ENCODE measurements at regions not wholly inside any gene's neighbourhood (a gene's known extent, or its start where the extent isn't known, plus 50 kb on each side); places are given as distances from the start of the nearest gene placed in this dataset.

DNA sequence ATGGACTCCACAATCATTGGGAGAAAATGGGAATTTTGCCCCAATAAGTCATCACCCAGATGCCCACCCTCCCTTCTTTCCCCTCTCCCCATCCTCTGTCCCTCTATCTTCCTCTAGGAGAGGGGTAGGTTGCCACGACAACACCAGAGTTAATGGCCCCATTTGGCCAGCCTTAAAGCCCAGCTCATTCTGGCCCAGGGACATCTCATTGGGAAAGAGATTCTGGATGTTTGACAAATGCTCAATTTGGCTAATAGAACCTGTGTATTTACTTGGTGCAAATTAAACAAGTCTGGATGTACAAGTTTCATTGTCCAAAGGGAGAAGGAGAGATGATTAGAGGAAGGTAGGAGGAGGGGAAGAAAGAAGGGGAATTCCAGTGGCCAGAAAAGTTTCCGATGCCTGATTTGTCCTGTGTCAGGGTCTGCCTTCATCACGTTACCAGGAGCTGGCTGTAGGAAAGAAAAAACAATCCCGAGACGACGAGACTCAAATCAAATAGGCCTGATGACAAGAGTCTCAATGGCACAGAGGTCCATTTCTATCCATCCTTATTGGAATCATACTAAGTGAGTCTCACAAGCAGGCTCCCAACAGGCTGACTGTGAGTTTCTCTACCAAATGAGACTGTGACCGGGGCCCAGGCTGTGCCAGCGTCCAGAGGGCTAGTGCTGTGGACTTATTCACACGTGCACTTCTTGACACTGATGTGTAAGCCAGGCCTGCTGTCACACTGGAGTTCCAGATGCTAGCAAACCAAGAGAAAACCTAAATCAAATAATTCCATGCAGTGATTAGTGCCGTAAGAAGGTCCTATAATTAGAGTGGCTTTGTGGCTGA is 265.2 kb upstream of the APCDD1 start:
- ChIA-PET POLR2A (no interaction called here), CTCF (no interaction called here)
- DNase-seq: no peak
- Mint-ChIP-seq H3K4me3 (no peak overlapping the region), H3K27ac (no peak overlapping the region), H3K36me3 (ENCODE audit: low read depth) (no peaks in the 10 kb centered on the region), H3K4me1 (no peaks in the 10 kb centered on the region), H3K27me3 (peaks cover 4% of the 10 kb centered on the region), H3K9me3 (peaks cover 2% of the 10 kb centered on the region)

DNA sequence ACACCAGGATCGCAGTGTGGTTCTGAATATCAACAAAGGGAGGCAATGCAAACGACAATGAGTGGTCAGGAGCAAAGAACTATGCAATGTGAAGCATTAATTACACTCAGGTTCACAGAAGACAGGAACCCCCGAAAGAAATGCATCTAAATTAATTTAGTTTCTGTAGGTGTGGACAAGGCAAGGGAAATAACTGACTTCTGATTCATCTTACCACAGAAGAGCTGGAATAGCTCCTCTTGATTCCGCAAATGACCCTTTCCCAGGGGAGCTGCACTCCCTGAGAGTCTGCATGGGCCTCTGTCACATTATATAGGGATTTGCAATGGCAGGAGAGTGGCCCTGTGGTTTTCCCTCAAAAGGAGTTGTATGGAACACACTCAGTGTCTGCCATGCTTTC is 263.9 kb upstream of the APCDD1 start:
- H3K4me1 Mint-ChIP-seq: no peaks in the 10 kb centered on the region
- no peak for DNase-seq
- H3K4me3 Mint-ChIP-seq: no peak overlapping the region
- peaks cover 2% of the 10 kb centered on the region for H3K9me3 Mint-ChIP-seq
- CTCF ChIA-PET: no interaction called here
- POLR2A ChIA-PET: no interaction called here
- H3K27ac Mint-ChIP-seq: no peak overlapping the region
- no peaks in the 10 kb centered on the region for H3K36me3 Mint-ChIP-seq (ENCODE audit: low read depth)
- peaks cover 2% of the 10 kb centered on the region for H3K27me3 Mint-ChIP-seq

DNA sequence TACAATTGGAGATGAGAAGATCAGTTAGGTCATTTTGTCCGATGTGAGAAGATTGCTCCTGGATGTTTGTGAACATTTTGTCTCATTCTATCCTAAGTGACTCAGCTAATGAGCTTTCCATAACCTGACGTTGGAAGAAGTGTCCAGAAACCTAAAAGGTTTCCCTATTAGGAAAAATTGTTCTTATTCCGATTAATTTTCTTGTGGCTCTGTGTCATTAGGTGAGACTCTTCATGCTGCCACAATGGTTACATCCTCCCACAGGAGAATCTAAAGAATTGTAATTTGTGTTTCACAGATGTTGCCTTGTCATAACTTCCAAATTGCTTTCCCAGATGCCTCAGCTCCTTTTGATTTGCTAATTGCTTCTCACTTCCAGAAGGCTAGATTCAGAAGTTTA is 261.0 kb upstream of the APCDD1 start:
- DNase-seq: no peak
- H3K9me3 Mint-ChIP-seq: no peaks in the 10 kb centered on the region
- H3K36me3 Mint-ChIP-seq (ENCODE audit: low read depth): no peaks in the 10 kb centered on the region
- no peaks in the 10 kb centered on the region for H3K4me1 Mint-ChIP-seq
- ChIA-PET POLR2A (no interaction called here), CTCF (no interaction called here)
- no peak overlapping the region for H3K4me3 Mint-ChIP-seq
- no peak overlapping the region for H3K27ac Mint-ChIP-seq
- no peaks in the 10 kb centered on the region for H3K27me3 Mint-ChIP-seq

GRCh38 chr18:10194592-10194991 is 259.8 kb upstream of the APCDD1 start:
- H3K4me1 Mint-ChIP-seq: no peaks in the 10 kb centered on the region
- H3K4me3 Mint-ChIP-seq: no peak overlapping the region
- H3K9me3 Mint-ChIP-seq: no peaks in the 10 kb centered on the region
- POLR2A ChIA-PET: no interaction called here
- H3K27me3 Mint-ChIP-seq: no peaks in the 10 kb centered on the region
- CTCF ChIA-PET: no interaction called here
- no peak overlapping the region for H3K27ac Mint-ChIP-seq
- no peak for DNase-seq
- no peaks in the 10 kb centered on the region for H3K36me3 Mint-ChIP-seq (ENCODE audit: low read depth)

GRCh38 chr18:10195529-10195928 is 258.9 kb upstream of the APCDD1 start:
- H3K27me3 Mint-ChIP-seq: no peaks in the 10 kb centered on the region
- no peak overlapping the region for H3K27ac Mint-ChIP-seq
- ChIA-PET POLR2A (no interaction called here), CTCF (no interaction called here)
- no peak for DNase-seq
- H3K4me3 Mint-ChIP-seq: no peak overlapping the region
- no peaks in the 10 kb centered on the region for H3K9me3 Mint-ChIP-seq
- no peaks in the 10 kb centered on the region for H3K4me1 Mint-ChIP-seq
- H3K36me3 Mint-ChIP-seq (ENCODE audit: low read depth): no peaks in the 10 kb centered on the region

DNA sequence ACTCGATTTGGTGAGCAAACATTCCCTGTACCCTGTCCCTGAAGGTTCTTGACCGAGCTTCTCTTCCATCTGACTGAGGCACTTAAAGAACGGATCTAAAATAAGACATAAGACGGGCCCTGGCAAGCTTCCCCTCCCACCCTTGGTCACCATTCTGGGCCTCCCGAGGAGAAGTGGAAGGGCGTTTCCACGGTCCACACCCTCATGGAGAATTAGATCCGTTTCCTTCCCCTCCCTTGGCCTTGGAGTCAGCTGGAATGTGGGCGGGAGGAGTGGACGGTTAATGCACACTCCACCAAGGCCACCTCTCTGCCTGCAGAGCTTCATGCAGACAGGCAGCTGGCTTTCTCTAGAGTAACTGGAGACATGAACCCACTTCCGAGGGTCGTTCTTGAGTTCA is 257.3 kb upstream of the APCDD1 start:
- no peaks in the 10 kb centered on the region for H3K36me3 Mint-ChIP-seq (ENCODE audit: low read depth)
- POLR2A ChIA-PET: no interaction called here
- no peak overlapping the region for H3K27ac Mint-ChIP-seq
- no peak for DNase-seq
- CTCF ChIA-PET: no interaction called here
- no peaks in the 10 kb centered on the region for H3K27me3 Mint-ChIP-seq
- H3K4me3 Mint-ChIP-seq: no peak overlapping the region
- no peaks in the 10 kb centered on the region for H3K4me1 Mint-ChIP-seq
- no peaks in the 10 kb centered on the region for H3K9me3 Mint-ChIP-seq

GRCh38 chr18:10201226-10201625 is 253.2 kb upstream of the APCDD1 start:
- Mint-ChIP-seq H3K4me1 (no peaks in the 10 kb centered on the region), H3K4me3 (no peak overlapping the region), H3K27me3 (peaks cover under 1% of the 10 kb centered on the region), H3K27ac (no peak overlapping the region), H3K36me3 (ENCODE audit: low read depth) (no peaks in the 10 kb centered on the region), H3K9me3 (no peaks in the 10 kb centered on the region)
- no peak for DNase-seq
- POLR2A ChIA-PET: no interaction called here
- CTCF ChIA-PET: no interaction called here

DNA sequence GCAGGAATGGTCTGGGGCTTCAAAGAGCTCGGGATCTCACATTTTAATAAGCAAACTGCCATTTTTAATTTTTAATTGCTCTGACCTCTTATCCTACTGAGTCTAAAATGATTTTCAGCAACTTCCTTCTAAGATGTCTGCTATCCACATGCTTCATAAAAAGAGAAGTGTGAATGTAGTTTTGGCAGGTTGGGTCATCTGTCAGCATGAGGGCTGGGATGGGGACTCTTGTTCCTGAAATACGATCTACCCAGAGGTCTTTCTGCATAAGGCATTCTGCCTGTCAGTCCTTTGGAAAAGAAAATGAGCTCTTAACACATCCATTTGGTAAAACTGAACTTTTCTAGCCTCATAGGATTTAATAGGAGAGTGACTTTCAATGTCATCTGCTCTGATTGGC is 252.8 kb upstream of the APCDD1 start:
- Mint-ChIP-seq H3K4me1 (no peaks in the 10 kb centered on the region), H3K27me3 (peaks cover 4% of the 10 kb centered on the region), H3K36me3 (ENCODE audit: low read depth) (no peaks in the 10 kb centered on the region), H3K9me3 (no peaks in the 10 kb centered on the region), H3K4me3 (no peak overlapping the region), H3K27ac (no peak overlapping the region)
- CTCF ChIA-PET: no interaction called here
- no peak for DNase-seq
- POLR2A ChIA-PET: no interaction called here

GRCh38 chr18:10202845-10203321 is 251.6 kb upstream of the APCDD1 start:
- Mint-ChIP-seq H3K27me3 (peaks cover 7% of the 10 kb centered on the region), H3K27ac (no peak overlapping the region), H3K36me3 (ENCODE audit: low read depth) (no peaks in the 10 kb centered on the region), H3K4me3 (no peak overlapping the region), H3K9me3 (no peaks in the 10 kb centered on the region), H3K4me1 (no peaks in the 10 kb centered on the region)
- CTCF ChIA-PET: no interaction called here
- no peak for DNase-seq
- POLR2A ChIA-PET: no interaction called here

DNA sequence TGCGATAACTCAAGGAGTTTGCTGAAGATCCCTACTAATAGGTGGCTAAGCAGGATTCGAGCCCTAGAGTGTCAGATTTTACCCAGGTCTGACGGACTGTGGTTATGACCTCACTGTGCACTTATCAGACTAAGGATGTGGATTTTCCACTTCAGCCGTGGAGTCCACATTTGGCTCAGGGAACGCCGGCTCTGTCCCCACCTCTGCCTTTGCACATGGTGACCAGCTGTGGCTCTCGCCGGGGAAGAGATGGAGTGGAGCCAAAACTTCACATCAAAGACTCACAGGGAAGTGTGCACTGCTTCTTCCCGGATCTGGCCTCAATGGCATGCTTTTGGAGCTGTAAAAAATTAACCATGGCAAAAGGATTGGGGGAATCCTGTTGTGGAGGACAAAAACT is 249.3 kb upstream of the APCDD1 start:
- no peaks in the 10 kb centered on the region for H3K4me1 Mint-ChIP-seq
- no peaks in the 10 kb centered on the region for H3K9me3 Mint-ChIP-seq
- peaks cover 7% of the 10 kb centered on the region for H3K27me3 Mint-ChIP-seq
- no peak overlapping the region for H3K4me3 Mint-ChIP-seq
- no peak for DNase-seq
- ChIA-PET POLR2A (no interaction called here), CTCF (no interaction called here)
- no peak overlapping the region for H3K27ac Mint-ChIP-seq
- no peaks in the 10 kb centered on the region for H3K36me3 Mint-ChIP-seq (ENCODE audit: low read depth)

GRCh38 chr18:10207682-10208345 is 246.6 kb upstream of the APCDD1 start:
- Mint-ChIP-seq H3K27me3 (peaks cover 9% of the 10 kb centered on the region), H3K4me1 (no peaks in the 10 kb centered on the region), H3K9me3 (no peaks in the 10 kb centered on the region), H3K36me3 (ENCODE audit: low read depth) (no peaks in the 10 kb centered on the region), H3K27ac (no peak overlapping the region), H3K4me3 (no peak overlapping the region)
- CTCF ChIA-PET: no interaction called here
- POLR2A ChIA-PET: no interaction called here
- no peak for DNase-seq

DNA sequence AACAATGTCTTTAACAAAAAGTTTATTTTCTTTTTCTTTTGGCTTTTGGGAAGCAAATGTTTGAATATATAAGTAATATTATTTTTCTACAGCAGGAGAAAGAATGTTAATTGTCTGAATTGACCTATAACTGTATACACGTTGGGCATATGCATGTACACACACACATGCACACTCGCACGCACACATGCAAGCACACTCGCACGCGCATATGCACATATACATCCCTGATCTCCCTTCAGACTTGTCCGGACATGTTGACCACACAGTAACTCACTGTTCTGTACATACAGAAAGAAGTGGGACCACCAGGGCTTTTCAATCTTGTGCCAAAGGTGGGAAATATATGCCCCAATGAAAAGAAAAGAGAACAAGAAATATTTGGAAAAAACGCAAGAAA is 245.1 kb upstream of the APCDD1 start:
- Mint-ChIP-seq H3K36me3 (ENCODE audit: low read depth) (no peaks in the 10 kb centered on the region), H3K9me3 (no peaks in the 10 kb centered on the region), H3K27me3 (peaks cover 9% of the 10 kb centered on the region), H3K27ac (no peak overlapping the region), H3K4me1 (peaks cover 6% of the 10 kb centered on the region), H3K4me3 (no peak overlapping the region)
- CTCF ChIA-PET: no interaction called here
- POLR2A ChIA-PET: no interaction called here
- DNase-seq: no peak

DNA sequence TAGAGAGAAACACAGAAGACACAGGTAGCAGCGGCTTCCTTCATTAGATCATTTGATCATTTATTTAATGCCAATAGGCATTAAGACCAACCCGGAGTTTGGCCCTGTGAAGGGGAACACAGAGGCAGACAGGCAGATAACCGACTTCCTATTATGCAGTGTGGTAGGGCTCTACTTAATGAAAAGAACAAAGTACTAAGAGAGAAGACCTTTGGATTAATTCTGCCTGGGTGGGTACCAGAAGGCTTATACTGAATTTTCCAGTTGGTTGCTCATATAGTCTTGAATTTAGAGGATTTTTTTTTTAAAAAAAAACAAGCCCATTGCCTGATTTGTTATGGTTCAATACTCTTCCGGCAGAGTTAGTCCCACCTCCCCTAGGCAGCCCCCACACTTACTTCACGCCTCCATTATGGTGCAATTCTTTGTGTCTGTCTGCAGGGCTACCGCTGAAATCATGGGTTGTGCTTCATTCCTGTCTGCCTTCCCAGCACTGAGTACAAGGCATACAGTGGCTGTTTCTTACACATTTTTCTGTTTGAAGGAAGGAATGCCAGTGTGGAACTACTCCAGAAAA is 244.3 kb upstream of the APCDD1 start:
- H3K4me1 Mint-ChIP-seq: peaks cover 6% of the 10 kb centered on the region
- DNase-seq: no peak
- peaks cover 9% of the 10 kb centered on the region for H3K27me3 Mint-ChIP-seq
- ChIA-PET POLR2A (no interaction called here), CTCF (no interaction called here)
- no peaks in the 10 kb centered on the region for H3K36me3 Mint-ChIP-seq (ENCODE audit: low read depth)
- H3K9me3 Mint-ChIP-seq: no peaks in the 10 kb centered on the region
- H3K4me3 Mint-ChIP-seq: no peak overlapping the region
- no peak overlapping the region for H3K27ac Mint-ChIP-seq

GRCh38 chr18:10213526-10213925 is 240.9 kb upstream of the APCDD1 start:
- peak; percentile 16 for DNase-seq
- H3K9me3 Mint-ChIP-seq: no peaks in the 10 kb centered on the region
- no peak overlapping the region for H3K4me3 Mint-ChIP-seq
- peak overlapping the region; percentile 17 for H3K27ac Mint-ChIP-seq
- ChIA-PET CTCF (no interaction called here), POLR2A (no interaction called here)
- H3K27me3 Mint-ChIP-seq: peaks cover 8% of the 10 kb centered on the region
- peaks cover 8% of the 10 kb centered on the region for H3K4me1 Mint-ChIP-seq
- H3K36me3 Mint-ChIP-seq (ENCODE audit: low read depth): no peaks in the 10 kb centered on the region
